ENCODE measurements at regions not wholly inside any gene's neighbourhood (a gene's known extent, or its start where the extent isn't known, plus 50 kb on each side); places are given as distances from the start of the nearest gene placed in this dataset.
A peak's percentile ranks its signal among the peaks of the same experiment; 100 is the strongest.
"Not testable (repeated sequence)": the region's sequence is repeated elsewhere in the genome, so short reads cannot be mapped to it uniquely, and the experiment has no call there.

DNA sequence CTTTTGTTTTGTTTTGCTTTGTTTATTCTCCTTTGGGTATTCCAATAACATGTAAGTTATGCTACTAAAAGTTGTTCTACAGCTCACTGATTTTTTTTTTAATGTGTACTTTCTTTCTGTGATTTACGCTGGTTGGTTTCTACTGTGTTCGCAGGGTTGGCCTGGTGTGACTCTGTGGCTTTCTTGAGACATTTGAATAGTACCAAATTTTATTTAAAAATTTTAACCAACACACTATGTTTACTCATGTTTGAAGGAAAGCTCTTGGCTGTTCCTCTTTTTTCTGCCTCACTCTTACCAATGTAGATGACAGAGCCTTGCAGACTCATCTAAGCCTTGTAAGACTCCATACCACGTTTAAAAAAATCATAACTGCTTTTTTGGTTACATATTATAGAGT is 1784.9 kb upstream of the DEFB115 start:
- peaks cover 11% of the 10 kb centered on the region for H3K9me3 Mint-ChIP-seq (ENCODE audit: low read depth)
- H3K27me3 Mint-ChIP-seq (ENCODE audit: low read depth) = no peaks in the 10 kb centered on the region
- no peak overlapping the region for H3K4me3 Mint-ChIP-seq (ENCODE audit: unreplicated experiment)
- H3K36me3 Mint-ChIP-seq (ENCODE audit: low read depth) = no peaks in the 10 kb centered on the region
- H3K27ac Mint-ChIP-seq (ENCODE audit: unreplicated experiment) = no peak overlapping the region
- no peaks in the 10 kb centered on the region for H3K4me1 Mint-ChIP-seq (ENCODE audit: low read depth)
- no peak for DNase-seq (ENCODE audit: low spot score)
- TF ChIP-seq, protein P1, sequence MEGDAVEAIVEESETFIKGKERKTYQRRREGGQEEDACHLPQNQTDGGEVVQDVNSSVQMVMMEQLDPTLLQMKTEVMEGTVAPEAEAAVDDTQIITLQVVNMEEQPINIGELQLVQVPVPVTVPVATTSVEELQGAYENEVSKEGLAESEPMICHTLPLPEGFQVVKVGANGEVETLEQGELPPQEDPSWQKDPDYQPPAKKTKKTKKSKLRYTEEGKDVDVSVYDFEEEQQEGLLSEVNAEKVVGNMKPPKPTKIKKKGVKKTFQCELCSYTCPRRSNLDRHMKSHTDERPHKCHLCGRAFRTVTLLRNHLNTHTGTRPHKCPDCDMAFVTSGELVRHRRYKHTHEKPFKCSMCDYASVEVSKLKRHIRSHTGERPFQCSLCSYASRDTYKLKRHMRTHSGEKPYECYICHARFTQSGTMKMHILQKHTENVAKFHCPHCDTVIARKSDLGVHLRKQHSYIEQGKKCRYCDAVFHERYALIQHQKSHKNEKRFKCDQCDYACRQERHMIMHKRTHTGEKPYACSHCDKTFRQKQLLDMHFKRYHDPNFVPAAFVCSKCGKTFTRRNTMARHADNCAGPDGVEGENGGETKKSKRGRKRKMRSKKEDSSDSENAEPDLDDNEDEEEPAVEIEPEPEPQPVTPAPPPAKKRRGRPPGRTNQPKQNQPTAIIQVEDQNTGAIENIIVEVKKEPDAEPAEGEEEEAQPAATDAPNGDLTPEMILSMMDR (IDR thresholded peaks at IDR 0.05) = no peak

- not testable (repeated sequence) for H3K4me1 Mint-ChIP-seq (ENCODE audit: low read depth); H3K27ac Mint-ChIP-seq (ENCODE audit: unreplicated experiment); H3K4me3 Mint-ChIP-seq (ENCODE audit: unreplicated experiment); H3K27me3 Mint-ChIP-seq (ENCODE audit: low read depth); H3K36me3 Mint-ChIP-seq (ENCODE audit: low read depth); H3K9me3 Mint-ChIP-seq (ENCODE audit: low read depth); DNase-seq (ENCODE audit: low spot score)
These were observed 1764.6 kb upstream of the DEFB115 start for GRCh38 chr20:29492840-29493239.

DNA sequence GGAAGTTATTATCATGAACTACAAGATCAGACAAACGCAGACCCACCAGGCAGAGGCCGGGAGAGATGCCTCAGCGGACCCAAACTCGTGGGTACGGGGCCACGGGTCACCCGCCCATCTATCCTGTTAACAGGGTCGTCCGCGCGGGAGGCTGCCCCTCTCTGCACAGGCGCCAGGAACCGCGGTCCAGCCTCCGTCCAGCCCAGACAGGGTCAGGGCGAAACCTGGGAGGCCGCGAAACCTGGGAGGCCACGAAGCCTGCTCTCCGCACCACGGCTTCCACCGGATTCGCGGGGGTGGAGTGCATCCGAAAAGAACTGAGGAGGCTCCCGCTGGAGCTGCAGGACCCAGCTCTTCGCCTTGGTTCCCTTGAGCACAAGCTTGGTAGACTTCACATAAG is 1760.7 kb upstream of the DEFB115 start:
- H3K27ac Mint-ChIP-seq (ENCODE audit: unreplicated experiment); H3K36me3 Mint-ChIP-seq (ENCODE audit: low read depth); H3K27me3 Mint-ChIP-seq (ENCODE audit: low read depth); H3K4me3 Mint-ChIP-seq (ENCODE audit: unreplicated experiment); H3K4me1 Mint-ChIP-seq (ENCODE audit: low read depth): not testable (repeated sequence)
- peak; percentile 73 for DNase-seq (ENCODE audit: low spot score)
- peaks cover 11% of the 10 kb centered on the region for H3K9me3 Mint-ChIP-seq (ENCODE audit: low read depth)

DNA sequence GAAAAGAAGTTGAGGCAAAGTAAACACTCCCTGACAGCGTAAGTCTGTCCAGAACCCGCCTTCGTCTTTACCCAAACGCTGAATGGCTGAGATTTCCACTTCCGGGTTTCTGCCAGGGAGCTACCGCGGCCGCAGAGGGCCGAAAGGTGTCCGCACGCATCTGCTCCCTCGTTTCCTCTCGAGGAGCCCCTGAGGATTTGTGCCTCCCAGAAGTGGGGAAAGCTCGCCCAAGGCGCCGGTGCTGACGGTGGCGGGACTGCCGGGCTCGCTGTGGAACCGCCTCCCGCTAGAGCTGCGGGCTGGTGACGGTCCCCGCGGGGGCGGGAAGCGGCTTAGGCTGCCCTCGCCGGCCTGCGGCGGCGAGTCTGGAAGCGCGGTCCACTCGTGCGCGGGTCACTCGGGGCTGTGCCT is 1760.2 kb upstream of the DEFB115 start:
- TF ChIP-seq, protein P1 (IDR thresholded peaks at IDR 0.05) = no peak
- no peaks in the 10 kb centered on the region for H3K36me3 Mint-ChIP-seq (ENCODE audit: low read depth)
- peak; percentile 94 for DNase-seq (ENCODE audit: low spot score)
- H3K9me3 Mint-ChIP-seq (ENCODE audit: low read depth) = peaks cover 13% of the 10 kb centered on the region
- H3K27ac Mint-ChIP-seq (ENCODE audit: unreplicated experiment) = no peak overlapping the region
- no peaks in the 10 kb centered on the region for H3K27me3 Mint-ChIP-seq (ENCODE audit: low read depth)
- H3K4me3 Mint-ChIP-seq (ENCODE audit: unreplicated experiment) = no peak overlapping the region
- no peaks in the 10 kb centered on the region for H3K4me1 Mint-ChIP-seq (ENCODE audit: low read depth)

- H3K4me3 Mint-ChIP-seq (ENCODE audit: unreplicated experiment); H3K36me3 Mint-ChIP-seq (ENCODE audit: low read depth); H3K4me1 Mint-ChIP-seq (ENCODE audit: low read depth); H3K27me3 Mint-ChIP-seq (ENCODE audit: low read depth); H3K27ac Mint-ChIP-seq (ENCODE audit: unreplicated experiment): not testable (repeated sequence)
- DNase-seq (ENCODE audit: low spot score) = peak; percentile 99
- peaks cover 13% of the 10 kb centered on the region for H3K9me3 Mint-ChIP-seq (ENCODE audit: low read depth)
These were observed 1759.8 kb upstream of the DEFB115 start for GRCh38 chr20:29497684-29498083.

- DNase-seq (ENCODE audit: low spot score) = peak; percentile 82
- not testable (repeated sequence) for H3K4me3 Mint-ChIP-seq (ENCODE audit: unreplicated experiment); H3K27ac Mint-ChIP-seq (ENCODE audit: unreplicated experiment); H3K27me3 Mint-ChIP-seq (ENCODE audit: low read depth); H3K4me1 Mint-ChIP-seq (ENCODE audit: low read depth); H3K36me3 Mint-ChIP-seq (ENCODE audit: low read depth); H3K9me3 Mint-ChIP-seq (ENCODE audit: low read depth)
These were observed 1756.7 kb upstream of the DEFB115 start for GRCh38 chr20:29500738-29501137.

DNA sequence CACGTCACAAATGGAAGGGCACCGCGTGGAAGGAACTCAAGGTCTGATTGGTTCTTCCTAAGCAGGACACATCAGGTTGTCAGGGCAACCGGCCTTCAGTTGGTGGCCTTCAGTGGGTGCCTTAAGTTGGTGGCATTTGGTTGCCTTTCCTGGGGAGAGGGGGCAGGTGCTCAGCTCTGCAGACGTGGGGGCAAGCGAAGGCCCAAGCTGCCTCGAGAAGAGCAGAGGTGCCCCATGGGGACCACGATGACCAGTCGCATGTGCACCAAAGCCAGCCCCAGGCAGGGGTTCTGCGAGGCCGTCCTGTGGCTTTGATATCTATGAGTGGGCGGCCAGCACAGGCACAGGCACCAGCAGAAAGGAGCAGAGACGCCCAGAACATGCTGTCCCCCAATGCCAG is 1742.8 kb upstream of the DEFB115 start:
- H3K9me3 Mint-ChIP-seq (ENCODE audit: low read depth) = peaks cover 22% of the 10 kb centered on the region
- H3K36me3 Mint-ChIP-seq (ENCODE audit: low read depth); H3K4me1 Mint-ChIP-seq (ENCODE audit: low read depth); H3K27ac Mint-ChIP-seq (ENCODE audit: unreplicated experiment); H3K4me3 Mint-ChIP-seq (ENCODE audit: unreplicated experiment); H3K27me3 Mint-ChIP-seq (ENCODE audit: low read depth): not testable (repeated sequence)
- DNase-seq (ENCODE audit: low spot score) = peak; percentile 96

DNA sequence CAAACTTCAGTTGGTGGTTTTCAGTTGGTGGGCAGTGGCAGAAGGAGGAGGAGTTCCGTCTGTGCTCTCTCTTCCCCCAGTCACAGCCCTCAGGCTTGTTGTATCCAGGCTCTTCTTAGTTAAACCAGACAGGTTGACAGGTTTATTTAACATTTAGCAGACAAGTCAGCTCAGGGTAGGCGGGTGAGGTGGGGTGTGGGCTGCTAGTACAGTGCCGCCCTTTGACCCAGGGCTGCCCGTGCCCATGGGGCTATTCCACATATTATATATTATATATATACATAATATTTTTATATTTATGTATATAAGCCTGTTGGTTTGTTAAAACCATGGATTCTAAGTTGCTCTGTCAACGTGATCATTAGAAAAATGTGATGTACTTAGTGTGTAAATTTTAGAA is 1740.6 kb upstream of the DEFB115 start:
- H3K27me3 Mint-ChIP-seq (ENCODE audit: low read depth); H3K27ac Mint-ChIP-seq (ENCODE audit: unreplicated experiment); H3K4me1 Mint-ChIP-seq (ENCODE audit: low read depth); H3K36me3 Mint-ChIP-seq (ENCODE audit: low read depth); H3K4me3 Mint-ChIP-seq (ENCODE audit: unreplicated experiment): not testable (repeated sequence)
- peak; percentile 91 for DNase-seq (ENCODE audit: low spot score)
- H3K9me3 Mint-ChIP-seq (ENCODE audit: low read depth) = peaks cover 25% of the 10 kb centered on the region
